ENCODE measurements at regions not wholly inside any gene's neighbourhood (a gene's known extent, or its start where the extent isn't known, plus 50 kb on each side); places are given as distances from the start of the nearest gene placed in this dataset.

DNA sequence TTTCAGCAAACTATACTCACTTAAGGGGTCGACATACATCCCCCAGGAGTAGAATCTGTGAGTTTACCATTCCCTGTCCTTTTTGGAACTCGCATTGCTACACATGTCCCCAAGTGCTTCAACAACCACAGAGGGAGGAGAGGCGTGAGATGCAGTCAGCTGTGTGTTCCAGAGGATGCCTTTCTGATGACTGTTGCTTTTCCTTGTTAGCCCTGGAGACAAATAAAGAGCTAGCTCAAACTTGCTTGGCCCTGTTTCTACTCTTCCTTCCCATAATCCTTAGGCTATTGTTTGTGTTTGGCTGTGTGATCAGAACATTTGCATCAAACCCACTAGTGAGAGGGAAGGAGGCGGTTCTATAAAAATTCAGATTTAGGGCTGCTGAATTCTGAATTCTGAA is 264.0 kb downstream of the ENGASE start:
- DNase-seq = no peak

DNA sequence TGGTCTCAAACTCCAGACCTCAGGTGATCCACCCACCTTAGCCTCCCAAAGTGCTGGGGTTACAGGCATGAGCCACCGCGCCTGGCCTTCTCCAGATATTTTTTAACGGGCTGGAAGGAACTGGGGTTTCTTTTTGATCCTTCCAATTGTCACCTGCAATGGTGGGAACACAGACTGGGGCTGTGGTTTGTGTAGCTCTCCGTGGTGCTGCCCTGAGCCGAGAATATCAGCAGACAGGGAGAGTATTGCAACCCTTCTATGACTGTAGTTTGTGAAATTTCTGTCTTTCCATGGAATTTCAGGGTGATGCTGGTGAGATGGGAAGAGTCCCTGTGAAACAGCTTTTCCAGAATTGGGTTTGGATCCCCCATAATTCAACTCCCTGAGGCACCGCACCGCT is 263.5 kb downstream of the ENGASE start:
- DNase-seq = no peak

DNA sequence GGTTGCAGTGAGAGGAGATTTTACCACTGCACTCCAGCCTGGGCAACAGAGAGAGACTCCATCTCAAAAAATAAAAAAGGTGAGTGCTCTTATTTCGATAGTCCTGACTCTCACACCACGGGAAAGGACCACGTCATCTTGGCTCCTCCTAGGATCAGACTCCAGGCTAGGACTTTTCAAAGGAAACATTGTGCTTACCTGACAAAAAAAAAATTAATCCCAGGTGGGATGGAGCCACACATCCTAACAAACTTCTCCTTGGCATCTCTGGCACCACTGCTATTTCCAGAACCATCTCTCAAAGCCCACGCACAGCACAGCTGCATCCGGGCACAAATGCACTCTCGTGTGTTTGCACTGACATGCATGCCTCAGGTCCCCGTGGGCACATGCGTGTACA is 262.4 kb downstream of the ENGASE start:
- no peak for DNase-seq

DNA sequence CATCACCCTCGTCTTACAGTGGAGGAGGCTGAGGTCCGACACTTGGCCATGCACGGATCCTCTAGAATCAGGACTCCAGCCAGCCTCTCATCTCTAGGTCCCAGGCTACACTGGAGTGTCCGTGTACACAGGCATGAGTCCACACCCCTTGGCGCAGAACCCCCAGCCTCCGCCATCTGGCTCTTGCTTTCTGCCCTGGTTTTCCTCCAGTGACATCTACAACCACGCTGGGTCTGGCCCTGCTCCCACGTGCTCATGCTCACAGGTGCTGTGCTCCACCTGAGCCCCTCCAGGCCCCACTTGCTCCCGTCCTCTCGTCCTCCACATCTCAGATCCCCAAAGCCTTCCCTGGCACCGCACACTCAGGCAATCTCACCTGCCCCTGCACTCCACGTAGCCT is 260.8 kb downstream of the ENGASE start:
- DNase-seq = no peak

DNA sequence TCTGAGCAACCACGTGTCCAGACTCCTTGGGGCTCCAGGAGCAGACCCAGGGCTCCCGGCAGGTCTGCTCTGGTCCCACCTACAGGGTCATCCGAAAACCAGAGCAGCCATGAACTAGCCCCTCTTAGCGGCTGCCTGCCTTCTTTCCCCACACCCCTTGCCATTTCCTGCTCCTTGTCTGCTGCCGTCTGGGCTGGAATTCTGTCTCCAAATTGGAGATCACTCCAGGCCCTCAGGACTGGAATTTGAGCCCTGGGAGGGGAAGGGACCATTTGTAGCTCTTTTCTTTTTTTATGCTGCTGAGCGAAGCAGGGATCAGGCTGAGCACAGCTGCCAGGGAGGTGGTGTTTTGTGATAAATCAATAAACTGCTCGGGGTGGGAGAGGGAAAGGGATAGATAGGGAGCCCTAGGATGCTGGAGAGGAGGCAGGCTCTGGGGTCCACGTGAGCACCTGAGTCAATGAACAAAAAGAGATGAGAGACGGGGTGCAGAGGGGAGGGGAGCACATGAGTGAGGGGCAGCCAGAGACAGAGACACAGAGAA is 257.5 kb downstream of the ENGASE start:
- DNase-seq = no peak

DNA sequence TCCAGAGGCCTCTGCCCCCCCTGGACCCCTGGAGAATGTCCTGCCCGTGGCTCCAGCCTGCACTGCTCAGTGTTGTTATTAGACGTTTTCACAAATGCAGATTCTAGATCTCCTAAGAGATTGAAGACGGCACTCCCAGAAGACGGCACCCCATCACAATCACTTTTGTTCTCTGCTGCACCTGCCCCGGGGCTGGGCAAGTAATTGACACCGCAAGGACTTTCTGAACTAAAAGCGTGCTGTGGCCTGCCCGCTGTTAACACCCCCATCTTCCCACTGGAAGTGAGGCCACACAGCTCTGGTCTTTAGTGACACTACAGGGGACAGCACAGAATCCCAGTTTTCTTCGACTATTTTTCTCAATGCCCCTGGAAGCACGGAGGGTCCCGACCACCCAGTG is 256.9 kb downstream of the ENGASE start:
- no peak for DNase-seq

DNA sequence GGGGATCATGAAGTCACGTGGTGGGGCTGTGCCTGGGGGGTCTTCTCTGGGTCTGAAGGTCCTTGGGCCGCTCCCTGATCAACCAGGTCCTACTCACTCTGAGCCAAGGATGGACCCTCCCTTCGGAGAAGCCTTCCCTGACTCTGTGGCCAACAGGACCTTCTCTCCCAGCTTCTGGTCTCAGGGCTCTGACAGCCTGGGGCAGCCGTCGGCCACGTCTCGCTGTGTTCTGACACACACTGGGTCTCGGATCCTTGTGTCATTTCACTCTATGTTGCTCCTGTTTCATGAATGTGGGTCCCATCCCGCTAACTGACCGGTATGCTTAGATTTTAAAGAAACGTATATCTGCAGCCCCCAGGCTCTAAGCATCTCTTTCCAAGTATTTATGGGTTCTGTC is 256.1 kb downstream of the ENGASE start:
- DNase-seq = no peak

DNA sequence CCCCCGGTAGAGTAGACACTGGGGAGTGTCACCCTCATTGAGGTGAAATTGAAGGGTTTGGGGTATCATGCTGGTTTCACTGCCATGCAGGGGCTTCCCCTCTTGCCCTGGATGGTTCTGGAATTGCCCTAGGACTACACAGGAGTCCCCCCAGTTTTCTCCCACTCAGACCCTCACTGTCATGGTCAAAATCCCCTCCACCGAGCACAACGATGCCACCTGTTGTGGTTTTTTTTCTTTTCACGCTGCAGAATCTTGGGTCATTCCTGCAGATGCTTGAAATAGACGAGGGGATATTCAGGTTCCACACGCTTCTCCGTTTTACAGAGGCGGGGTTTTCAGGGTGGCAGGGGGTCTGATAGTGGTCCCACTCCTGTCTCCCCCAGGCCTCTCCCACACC is 255.6 kb downstream of the ENGASE start:
- no peak for DNase-seq

DNA sequence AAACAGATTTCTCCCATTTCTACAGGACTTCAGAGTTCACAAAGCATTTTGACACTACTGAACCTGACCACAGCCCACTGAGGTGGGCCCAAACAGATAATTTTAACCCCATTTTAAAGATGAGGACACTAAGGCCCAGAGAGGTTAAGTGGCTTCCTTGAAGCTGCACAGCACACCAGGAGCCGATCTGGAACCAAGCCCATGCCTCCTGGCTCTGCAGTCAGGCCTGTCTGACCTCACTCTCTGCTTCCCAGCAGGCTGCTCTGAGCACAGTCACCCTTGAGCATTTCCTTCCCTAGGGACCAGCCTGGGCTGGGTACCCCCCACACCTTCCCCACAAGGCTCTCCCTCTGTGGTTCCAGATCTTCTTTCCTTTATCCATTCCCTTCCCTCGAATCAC is 252.2 kb downstream of the ENGASE start:
- no peak for DNase-seq

DNA sequence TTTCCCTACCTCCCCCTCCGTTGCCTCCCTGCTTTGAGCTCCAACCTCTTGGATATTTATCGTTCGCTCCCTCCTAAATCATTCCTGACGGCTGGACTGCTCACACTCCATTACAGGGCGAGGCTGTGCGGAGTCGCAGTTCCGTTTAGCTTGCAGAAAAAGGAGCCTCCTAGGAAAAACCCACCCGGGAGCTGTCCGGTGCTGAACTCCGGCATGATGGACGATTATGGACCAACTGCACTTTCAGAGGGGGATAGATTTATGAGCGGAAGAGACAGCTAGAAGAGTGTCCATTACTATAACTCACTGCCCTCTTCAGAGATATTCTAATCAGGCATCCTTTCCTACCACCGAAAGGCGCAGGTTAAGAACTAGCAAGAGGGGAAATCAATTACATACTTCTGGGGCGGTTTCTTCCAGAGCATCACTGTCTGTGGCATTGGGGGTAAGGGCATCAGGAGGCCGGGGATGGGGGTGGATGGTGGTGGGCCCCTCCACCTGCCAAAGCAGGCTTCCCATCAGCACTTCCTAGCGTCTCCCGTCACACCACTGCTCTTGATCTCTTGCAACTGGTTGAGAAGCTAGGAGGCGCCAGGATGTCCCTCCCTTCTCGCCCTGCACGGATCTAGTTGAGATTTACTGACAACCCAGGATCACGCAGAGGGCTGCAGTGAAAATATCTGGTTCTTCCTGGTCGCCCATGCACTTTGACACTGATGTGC is 251.2 kb downstream of the ENGASE start:
- DNase-seq = no peak

DNA sequence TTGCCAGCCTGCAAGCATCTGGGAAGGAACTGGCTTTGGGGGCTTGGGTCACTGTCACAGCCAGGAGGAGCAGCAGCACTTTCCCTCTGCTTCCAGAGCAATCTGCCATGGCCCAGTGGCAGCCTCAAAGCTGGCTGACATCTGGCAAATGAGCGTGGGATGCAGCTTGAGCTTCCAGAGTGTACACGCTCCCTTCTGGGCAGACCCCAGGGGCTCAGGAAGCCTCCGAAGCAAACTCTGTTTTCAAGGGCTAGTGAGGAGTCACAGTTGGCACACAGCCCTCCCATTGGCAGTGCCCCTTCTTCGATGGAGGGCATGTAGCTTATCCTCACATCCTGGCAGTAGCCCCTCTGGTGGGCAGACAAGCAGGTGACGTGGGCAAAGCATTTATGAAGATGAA is 249.6 kb downstream of the ENGASE start:
- DNase-seq = no peak

DNA sequence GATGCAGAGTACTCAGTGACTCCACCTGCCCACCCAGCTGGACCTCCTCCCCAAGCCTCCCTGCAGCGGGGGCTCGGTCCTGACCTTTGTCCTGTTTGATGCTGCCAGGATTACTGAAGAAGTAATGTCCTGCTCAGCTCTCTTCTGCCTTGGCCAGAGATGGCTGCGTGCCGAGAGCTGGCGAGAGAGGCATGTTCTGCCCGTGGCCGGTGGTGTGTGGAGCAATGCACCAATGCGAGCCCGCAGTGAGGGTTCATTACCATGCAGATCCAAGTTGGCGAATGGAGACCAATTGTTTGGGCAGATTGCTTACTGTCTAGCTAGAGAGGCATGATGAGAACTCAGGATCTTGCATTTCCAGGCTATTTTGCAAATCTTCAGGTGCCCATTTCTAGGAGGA is 248.9 kb downstream of the ENGASE start:
- no peak for DNase-seq

DNA sequence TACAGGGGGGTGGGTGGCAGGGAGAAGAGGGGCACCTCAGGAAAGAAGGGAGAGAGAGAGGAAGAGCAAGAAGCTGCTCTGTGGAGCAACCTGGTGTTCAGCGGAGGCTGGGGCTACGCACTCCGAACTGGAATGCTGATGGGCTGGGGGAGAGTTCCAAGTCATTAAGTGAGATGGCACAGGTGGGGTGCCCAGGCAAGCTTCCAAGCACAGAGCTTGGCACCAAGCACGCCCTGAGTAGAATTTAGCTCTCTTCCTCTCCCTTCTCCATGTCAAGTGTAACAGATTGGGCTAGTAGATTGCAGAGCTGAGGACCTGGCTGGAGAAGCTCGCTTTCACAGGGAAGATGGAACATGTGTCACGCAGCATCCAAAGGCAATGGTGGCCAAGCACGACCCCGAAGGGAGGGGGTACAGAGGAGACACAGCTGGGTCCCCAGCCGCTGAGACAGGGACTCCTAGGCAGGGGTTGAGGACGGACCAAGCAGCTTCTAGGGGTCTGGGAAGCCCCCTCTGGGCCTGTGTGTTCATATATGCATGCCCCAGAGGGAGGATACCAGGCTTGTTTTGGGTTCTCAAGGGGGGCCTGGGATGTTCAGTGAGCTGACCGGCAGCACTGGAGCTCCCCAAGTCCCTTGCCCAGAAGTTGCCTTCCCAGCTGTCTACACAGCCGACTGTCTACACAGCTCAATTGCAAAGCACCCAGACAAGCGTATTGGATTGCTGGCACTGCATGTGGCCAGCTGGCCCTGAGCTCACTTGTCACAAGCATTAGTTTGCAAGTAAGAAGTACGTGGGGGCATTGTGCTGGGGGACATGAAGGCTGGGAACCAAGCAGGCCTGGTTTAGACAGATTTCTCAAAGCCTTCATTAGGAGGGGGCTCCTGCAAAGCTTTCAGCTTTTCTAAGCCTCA is 247.8 kb downstream of the ENGASE start:
- no peak for DNase-seq

DNA sequence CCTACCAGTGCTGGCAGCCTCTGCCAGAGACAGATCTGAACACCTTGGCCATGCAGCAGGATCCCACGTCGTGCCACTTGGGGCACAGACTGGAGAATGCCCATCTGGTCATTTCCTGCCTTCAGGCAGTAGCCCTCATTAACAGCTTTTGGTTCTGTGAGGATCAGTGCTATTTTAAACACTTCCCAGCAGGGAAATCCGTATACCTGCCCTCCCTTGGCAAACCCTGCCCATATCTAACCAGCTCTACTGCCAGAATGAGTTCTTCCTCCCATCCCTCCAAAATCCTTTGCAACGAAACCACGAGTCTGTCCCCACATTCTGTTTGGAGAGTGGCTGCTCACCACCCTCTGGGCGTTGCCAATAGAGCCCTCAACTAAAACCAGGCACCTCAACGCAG is 245.7 kb downstream of the ENGASE start:
- DNase-seq = no peak

DNA sequence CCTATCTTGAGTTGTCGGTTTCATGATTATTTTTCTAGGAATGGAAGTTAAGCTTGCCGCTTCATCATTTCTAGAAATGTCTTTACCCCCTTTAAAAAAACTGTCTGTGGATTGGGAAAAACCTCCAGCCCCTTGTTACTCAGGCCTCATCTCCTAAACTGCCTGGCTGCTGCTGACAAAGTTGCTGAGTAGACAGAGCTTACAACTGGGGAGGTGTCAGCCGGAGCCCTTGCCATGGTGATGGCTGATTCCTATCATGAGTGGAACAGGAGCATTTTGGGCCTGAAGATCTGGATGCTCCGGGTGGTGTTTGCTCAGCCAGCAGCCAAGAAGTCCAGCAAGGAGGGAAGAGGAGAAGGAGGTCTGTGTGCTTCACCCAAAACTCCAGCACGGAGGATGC is 243.3 kb downstream of the ENGASE start:
- DNase-seq = no peak

DNA sequence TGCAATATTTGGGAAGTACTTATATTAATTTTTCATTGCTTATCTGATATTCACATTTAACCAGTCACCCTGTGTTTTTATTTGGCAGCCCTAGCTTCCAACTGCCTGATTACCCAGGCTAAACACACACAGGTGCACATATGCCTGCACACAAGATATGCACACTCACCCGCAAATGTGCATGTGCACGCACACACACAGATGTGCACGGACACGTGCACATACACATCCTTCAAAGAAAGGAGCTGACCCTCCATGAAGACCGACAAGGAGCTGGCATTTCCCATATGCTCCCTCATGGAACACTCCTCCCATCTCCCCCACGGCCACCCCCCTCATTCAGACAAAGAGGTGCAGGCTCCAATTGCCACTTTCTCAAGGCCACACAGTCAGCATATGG is 242.2 kb downstream of the ENGASE start:
- no peak for DNase-seq

DNA sequence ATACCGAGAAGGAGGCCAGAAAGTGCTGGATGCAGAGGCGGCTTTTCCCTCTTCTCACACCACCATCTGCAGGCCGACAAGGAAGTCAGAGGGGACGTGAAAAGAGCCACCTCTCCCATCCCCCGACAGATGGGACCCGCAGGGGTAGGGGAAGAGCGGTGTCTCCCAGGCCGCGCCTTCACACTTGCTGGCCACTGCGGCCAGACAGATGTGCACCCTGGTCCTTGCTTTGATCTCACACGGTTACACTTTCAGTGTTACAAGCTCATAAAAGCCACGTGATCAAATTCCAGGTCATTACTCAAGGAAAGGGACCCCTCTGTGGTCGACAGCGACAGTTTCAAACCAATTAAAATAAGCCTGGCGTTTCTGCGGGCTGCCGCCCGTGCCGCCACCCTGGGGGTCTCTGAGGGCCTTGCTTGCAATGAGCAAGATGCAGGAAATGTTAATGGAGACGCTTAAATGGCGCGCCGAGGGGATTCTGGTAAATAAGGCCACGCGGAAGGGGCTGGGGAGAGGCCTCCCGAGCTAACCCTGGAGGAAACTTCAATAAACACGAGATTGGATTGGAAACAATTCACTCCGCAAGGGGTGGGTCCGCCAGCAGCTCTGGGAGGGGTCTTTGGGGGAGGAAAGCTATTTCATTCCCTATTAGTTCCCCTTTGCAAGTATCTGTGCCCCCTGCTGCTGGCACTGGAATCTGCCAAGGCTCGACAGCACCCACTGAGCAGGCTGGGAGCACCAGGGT is 240.9 kb downstream of the ENGASE start:
- no peak for DNase-seq

DNA sequence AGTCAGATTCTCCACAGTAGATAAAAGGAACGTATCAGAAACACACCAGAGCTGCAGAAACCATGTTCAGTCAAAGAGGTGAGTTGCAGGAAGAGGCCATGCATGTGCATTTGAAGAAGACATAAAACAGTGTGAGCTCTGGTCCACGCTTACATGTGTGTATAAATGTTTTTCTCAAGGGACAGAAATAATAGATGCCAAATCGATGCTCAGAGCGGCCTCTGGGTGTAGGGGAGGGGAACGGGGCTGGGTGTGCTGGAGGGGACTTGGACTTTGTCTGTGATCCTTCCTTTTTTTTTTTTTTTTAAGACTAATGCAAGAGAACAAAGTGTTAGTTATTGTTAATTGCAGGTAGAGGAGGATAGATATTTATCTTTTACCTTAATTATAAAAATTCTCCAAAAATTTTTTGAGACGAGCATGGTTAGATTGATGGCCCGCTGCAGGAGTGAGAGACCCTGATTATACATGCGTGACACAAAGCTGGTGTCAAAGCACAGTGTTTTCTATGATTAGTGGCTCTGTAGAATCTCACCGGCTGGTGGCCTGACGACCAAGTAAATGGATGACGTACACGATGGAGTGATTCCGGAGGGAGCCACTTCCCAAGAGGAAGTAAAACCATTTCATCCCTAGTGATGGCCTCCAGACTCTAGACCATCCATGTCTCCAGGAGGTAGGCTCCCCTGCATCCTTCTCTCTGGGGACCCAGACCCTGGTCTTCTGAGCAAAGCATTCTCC is 240.2 kb downstream of the ENGASE start:
- no peak for DNase-seq

DNA sequence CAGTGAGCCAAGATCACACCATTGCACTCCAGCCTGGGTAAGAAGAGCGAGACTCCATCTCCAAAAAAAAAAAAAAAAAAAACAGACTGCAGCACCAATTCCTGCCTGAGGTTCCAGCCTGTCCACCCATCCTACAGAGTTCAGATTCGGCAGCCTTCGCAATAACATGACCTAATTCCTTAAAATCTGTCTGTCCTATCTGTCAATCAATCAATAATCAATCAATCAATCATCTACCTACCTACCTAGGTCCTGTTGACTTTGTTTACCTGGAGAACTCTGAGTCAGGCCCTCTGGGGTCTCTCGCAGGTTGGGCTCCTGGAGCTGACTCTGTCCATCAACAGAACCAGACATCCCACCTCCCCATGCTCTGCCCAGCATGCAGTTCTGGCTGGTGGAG is 236.7 kb downstream of the ENGASE start:
- no peak for DNase-seq

DNA sequence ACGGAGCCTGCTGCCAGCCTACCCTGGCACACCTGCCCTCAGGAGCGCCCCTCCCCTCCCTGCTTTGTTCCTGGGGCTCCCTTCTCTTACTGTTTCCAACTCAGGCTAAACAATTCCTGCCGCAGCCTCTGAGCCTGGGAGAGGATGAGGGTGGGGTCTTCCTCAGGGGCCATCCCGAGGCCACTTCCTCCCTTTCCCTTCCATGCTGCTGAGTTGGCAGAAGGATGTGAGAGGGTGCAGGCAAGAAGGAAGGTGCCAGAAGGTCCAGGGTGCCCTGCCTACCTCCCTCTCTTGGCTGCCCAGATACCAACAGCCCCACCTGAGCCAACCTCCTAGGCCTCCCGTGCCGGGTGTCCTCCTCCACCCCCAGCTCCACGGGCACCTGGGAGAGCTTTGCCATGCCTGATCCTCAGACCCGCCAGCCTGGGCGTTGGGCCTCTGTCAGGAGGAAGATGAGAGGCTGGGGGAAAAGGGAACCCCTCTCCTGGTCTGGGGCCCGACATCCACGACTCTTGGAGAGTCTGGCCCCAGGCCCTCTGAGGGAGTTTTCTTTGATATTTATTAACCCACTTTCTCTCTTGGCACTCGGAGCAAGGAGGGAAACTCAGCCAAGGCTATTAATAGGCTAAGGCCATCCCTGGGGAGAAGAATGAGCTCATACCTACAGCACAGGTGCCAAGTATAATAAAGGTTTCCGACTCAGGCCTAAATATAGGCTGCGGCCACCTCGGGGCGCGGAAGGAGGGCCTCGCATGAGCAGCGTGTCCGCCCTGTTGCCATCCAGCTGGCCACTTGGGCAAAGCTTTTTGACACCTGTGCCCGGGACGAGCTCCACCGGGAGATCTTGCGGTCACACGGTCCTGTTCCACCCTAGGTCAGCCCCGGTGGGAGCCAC is 232.0 kb downstream of the ENGASE start:
- no peak for DNase-seq

DNA sequence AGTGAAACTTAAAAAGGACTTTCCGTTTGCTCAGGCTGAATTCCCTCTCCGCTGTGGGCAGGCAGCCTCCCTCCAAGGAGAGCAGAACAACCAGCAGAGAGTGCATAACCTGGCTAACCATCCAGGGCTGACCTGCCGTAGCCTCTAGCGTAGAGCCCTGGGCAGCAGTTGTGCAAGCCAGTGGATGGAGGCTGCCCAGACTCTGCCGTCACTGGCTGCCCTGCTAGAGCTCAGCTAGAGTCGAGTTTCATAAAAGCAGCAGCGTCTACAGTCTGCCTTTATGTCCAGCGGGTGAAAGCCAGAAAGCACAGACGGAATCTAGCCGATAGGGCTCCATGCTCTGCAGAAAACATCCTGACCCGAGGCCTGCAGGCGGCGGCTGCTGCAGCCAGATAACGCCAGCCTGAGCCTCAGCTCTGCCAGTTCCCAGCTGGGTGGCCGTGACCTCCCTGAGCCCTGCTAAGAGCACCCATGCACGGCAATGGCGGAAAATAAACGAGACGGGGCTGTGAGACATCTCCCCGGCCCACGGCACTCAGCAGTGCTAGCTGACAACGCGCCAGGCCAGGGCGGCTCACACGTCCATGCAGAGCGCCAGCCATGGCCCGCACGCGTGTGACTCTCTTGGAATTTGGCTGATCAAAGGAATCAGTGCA is 231.3 kb downstream of the ENGASE start:
- DNase-seq = no peak
